ENCODE measurements at regions not wholly inside any gene's neighbourhood (a gene's known extent, or its start where the extent isn't known, plus 50 kb on each side); places are given as distances from the start of the nearest gene placed in this dataset.

DNA sequence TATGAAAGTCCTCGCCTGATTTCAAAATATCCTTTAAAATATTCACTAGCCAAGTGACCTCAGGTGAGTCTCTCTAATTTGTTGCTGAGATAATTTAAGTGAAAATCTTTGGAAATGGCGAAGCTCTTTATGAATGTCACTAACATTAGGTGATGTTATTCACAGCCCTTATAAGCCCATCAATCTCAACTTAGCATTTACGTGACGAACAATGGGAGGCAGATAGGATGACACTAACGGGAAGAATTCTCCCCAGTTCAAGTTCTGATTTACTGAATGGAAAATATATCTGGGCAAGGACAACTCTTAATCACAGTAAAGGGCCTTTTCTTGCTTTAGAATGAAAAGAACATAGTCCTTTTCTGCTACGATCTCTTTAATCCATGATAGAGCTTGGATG, 378.7 kb downstream of the LIG4 start:
- Histone ChIP-seq H3K4ac (ENCODE audit: low read depth, low read length) (no peak overlapping the region), H2BK15ac (ENCODE audit: low read depth, low read length) (no peak overlapping the region), H3K27ac (ENCODE audit: insufficient read length, low read depth, low read length) (no peak overlapping the region), H2BK12ac (ENCODE audit: insufficient read length, low read depth, low read length) (no peak overlapping the region), H4K91ac (ENCODE audit: insufficient read length, low read depth, low read length) (no peak overlapping the region), H2BK20ac (ENCODE audit: low read depth, low read length, poor library complexity, severe bottlenecking) (no peak overlapping the region), H3K4me2 (ENCODE audit: insufficient read depth, insufficient read length, low read length) (no peak overlapping the region), H3K9ac (ENCODE audit: extremely low read depth, insufficient read length, low read length) (no peak overlapping the region), H2BK120ac (ENCODE audit: low read depth, low read length, poor library complexity, severe bottlenecking) (no peak overlapping the region), H3K56ac (ENCODE audit: insufficient read length, low read depth, low read length) (no peak overlapping the region), H2AFZ (ENCODE audit: low read length) (no peak overlapping the region), H3K23ac (ENCODE audit: insufficient read length, low read depth, low read length) (no peak overlapping the region), H2BK5ac (ENCODE audit: insufficient read length, low read length) (no peak overlapping the region), H4K8ac (replicated peaks; ENCODE audit: insufficient read length, low read depth, low read length) (no peak overlapping the region), H3K79me1 (ENCODE audit: insufficient read depth, low read depth, low read length, poor library complexity, severe bottlenecking) (no peaks in the 10 kb centered on the region), H2AK5ac (ENCODE audit: insufficient read length, low read length) (no peak overlapping the region), H4K20me1 (ENCODE audit: control insufficient read depth, insufficient read depth, insufficient read length) (no peaks in the 10 kb centered on the region), H3K79me2 (ENCODE audit: insufficient read depth, low read length) (peaks cover 2% of the 10 kb centered on the region; the same call in 1 of the 2 replicates), H3K9me3 (ENCODE audit: control insufficient read depth, low read depth, low read length) (no peaks in the 10 kb centered on the region), H3K23me2 (ENCODE audit: insufficient read length, low read depth, low read length, poor library complexity, severe bottlenecking) (no peaks in the 10 kb centered on the region), H3K14ac (ENCODE audit: insufficient read depth, low read length) (no peak overlapping the region), H3K27me3 (ENCODE audit: insufficient read depth, low read length) (no peaks in the 10 kb centered on the region), H3T11ph (ENCODE audit: low read length) (no peak overlapping the region), H3K4me1 (ENCODE audit: insufficient read depth, low read length) (peaks cover 6% of the 10 kb centered on the region; the same call in 1 of the 2 replicates), H3K18ac (ENCODE audit: insufficient read length, low read depth, low read length) (no peak overlapping the region), H4K5ac (ENCODE audit: insufficient read length, low read depth, low read length) (no peak overlapping the region)
- H3K27ac Mint-ChIP-seq, result no peak overlapping the region
- WGBS (ENCODE audit: extremely low coverage, insufficient read length, low lambda C conversion rate), result no CpG with 5 or more reads among the region's 6 CpGs
- DNase-seq, result no peak
- TF ChIP-seq, protein P1, sequence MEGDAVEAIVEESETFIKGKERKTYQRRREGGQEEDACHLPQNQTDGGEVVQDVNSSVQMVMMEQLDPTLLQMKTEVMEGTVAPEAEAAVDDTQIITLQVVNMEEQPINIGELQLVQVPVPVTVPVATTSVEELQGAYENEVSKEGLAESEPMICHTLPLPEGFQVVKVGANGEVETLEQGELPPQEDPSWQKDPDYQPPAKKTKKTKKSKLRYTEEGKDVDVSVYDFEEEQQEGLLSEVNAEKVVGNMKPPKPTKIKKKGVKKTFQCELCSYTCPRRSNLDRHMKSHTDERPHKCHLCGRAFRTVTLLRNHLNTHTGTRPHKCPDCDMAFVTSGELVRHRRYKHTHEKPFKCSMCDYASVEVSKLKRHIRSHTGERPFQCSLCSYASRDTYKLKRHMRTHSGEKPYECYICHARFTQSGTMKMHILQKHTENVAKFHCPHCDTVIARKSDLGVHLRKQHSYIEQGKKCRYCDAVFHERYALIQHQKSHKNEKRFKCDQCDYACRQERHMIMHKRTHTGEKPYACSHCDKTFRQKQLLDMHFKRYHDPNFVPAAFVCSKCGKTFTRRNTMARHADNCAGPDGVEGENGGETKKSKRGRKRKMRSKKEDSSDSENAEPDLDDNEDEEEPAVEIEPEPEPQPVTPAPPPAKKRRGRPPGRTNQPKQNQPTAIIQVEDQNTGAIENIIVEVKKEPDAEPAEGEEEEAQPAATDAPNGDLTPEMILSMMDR (conservative IDR thresholded peaks at IDR 0.05), result no peak
- peaks cover 41 to 57% of the 10 kb centered on the region in 2 experiments for H3K4me1 Mint-ChIP-seq
- no peaks in the 10 kb centered on the region for H3K27me3 Mint-ChIP-seq (ENCODE audit: low read depth)
- no peaks in the 10 kb centered on the region for H3K9me3 Mint-ChIP-seq
- H3K4me3 Mint-ChIP-seq, result no peak overlapping the region
- no peaks in the 10 kb centered on the region for H3K36me3 Mint-ChIP-seq (ENCODE audit: insufficient read depth in 1 of 3, low read depth in 3 of 3)

Data from H9 (cell line).